Aorta (tissue), 5 donors: ENCODE measurements at regions not wholly inside any gene's neighbourhood (a gene's known extent, or its start where the extent isn't known, plus 50 kb on each side); places are given as distances from the start of the nearest gene placed in this dataset.

Experiments used
- ATAC-seq: fragments of 200-7000 bp; cut with Tn5 transposase; one replicate; pipeline ENCODE4 v1.9.1; 2022; ENCODE audit warnings: moderate library complexity; ENCODE audit not compliant: low FRiP score
- DNase-seq, 2 donors: peaks; one replicate each; pipeline ENCODE4 v3.0.0-alpha.2; 2020
- H3K27ac ChIP-seq, 2 donors: one replicate each; pipeline ENCODE4 v1.5.1; 2013; ENCODE audit warnings: low read length in 2 of 2, mild to moderate bottlenecking in 2 of 2, moderate library complexity in 2 of 2, control low read depth in 1 of 2, inconsistent platforms in 1 of 2, low read depth in 1 of 2
- H3K27me3 ChIP-seq, 2 donors: one replicate each; pipeline ENCODE4 v1.6.1; 2013; ENCODE audit warnings: control low read depth in 1 of 2, low read length in 1 of 2, mild to moderate bottlenecking in 1 of 2, moderate library complexity in 1 of 2; ENCODE audit not compliant: insufficient read depth in 2 of 2, control insufficient read depth in 1 of 2
- H3K36me3 ChIP-seq, 2 donors: one replicate each; pipeline ENCODE4 v1.6.1; 2013; ENCODE audit warnings: control low read depth in 1 of 2, low read length in 1 of 2, mild to moderate bottlenecking in 1 of 2; ENCODE audit not compliant: insufficient read depth in 2 of 2, control insufficient read depth in 1 of 2
- H3K4me1 ChIP-seq, 2 donors: one replicate each; pipeline ENCODE4 v1.6.1; 2013; ENCODE audit warnings: low read length in 2 of 2, control low read depth in 1 of 2, mild to moderate bottlenecking in 1 of 2, moderate library complexity in 1 of 2; ENCODE audit not compliant: insufficient read depth in 2 of 2, control insufficient read depth in 1 of 2
- H3K4me3 ChIP-seq, 2 donors: one replicate each; pipeline ENCODE4 v1.5.1; 2013; ENCODE audit warnings: low read length in 2 of 2, control low read depth in 1 of 2, mild to moderate bottlenecking in 1 of 2
- H3K9me3 ChIP-seq: one replicate; pipeline ENCODE4 v1.6.1; 2013; ENCODE audit warnings: mild to moderate bottlenecking, low read length; ENCODE audit not compliant: control insufficient read depth
- WGBS, 2 donors: extraction: QIAGEN DNeasy Blood & Tissue Kit; methylation state at CpG; one replicate each; pipeline ENCODE4 v1.1.7; 2013; 5-methylcytosine and 5-hydroxymethylcytosine counted together
- intact Hi-C, 2 donors: fragments of 100-400 bp; cut with DNase I; formaldehyde crosslinking; loops; one replicate each; pipeline versions ENCODE4 v1.14.2 to v1.15.0; 2022
- donor health status: healthy with polysubstance abuse.
- donor health status: Bipolar disorder and iron deficiency.
- donor health status: DM: no; HTN: no; CAD: no.
- donor health status: DM: no; HTN: no; CAD: no.
- donor health status: DM: yes; HTN: yes; CAD: no.

DNA sequence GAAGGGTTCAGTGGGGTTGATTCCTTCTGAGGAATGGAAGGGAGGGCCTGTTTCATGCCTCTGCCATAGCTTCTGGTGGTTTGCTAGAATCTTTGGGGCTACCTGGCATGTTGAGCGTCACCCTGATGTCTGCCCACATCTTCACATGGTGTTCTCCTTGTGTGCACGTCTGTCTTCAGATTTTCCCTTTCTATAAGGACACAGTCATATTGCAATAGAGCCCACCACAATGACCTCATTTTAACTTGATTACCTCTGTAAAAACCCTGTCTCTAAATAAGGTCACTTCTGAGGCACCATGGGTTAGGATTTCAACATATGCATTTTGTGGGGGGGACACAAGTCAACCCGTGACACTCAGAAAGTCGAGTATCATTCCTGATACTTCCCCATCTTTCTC, 257.9 kb downstream of the COG6 start:
- Histone ChIP-seq H3K27ac (no peak overlapping the region), H3K9me3 (no peaks in the 10 kb centered on the region), H3K4me3 (no peak overlapping the region), H3K36me3 (no peaks in the 10 kb centered on the region), H3K27me3 (no peaks in the 10 kb centered on the region), H3K4me1 (peaks cover 0 to 2% of the 10 kb centered on the region in 2 donors)
- DNase-seq (no peak), ATAC-seq (no peak)
- intact Hi-C loops, result no loop called here
- 88 to 93% methylated on average over 4 of the region's 4 CpGs for WGBS, 2 donors

- Histone ChIP-seq H3K4me1 (peaks cover 0 to 2% of the 10 kb centered on the region in 2 donors), H3K36me3 (no peaks in the 10 kb centered on the region), H3K4me3 (no peak overlapping the region), H3K27me3 (no peaks in the 10 kb centered on the region), H3K27ac (no peak overlapping the region), H3K9me3 (no peaks in the 10 kb centered on the region)
- DNase-seq (no peak), ATAC-seq (peak; percentile 75)
- intact Hi-C loops, result no loop called here
- WGBS, 2 donors, result 29 to 49% methylated on average over 2 of the region's 2 CpGs
Measured at GRCh38 chr13:39913928-39914327, 258.5 kb downstream of the COG6 start.

- no peaks in the 10 kb centered on the region for H3K27me3 ChIP-seq
- H3K9me3 ChIP-seq, result no peaks in the 10 kb centered on the region
- H3K27ac ChIP-seq, result no peak overlapping the region
- ATAC-seq, result no peak
- DNase-seq, result no peak
- H3K4me3 ChIP-seq, result no peak overlapping the region
- H3K4me1 ChIP-seq, result peaks cover 0 to 2% of the 10 kb centered on the region in 2 donors
- intact Hi-C loops, result no loop called here
- H3K36me3 ChIP-seq, result no peaks in the 10 kb centered on the region
Measured at GRCh38 chr13:39915418-39915817, 260.0 kb downstream of the COG6 start.

- 94 to 95% methylated on average over 2 of the region's 2 CpGs for WGBS, 2 donors
- Histone ChIP-seq H3K27ac (no peak overlapping the region), H3K4me3 (no peak overlapping the region), H3K27me3 (no peaks in the 10 kb centered on the region), H3K4me1 (peaks cover 0 to 2% of the 10 kb centered on the region in 2 donors), H3K9me3 (no peaks in the 10 kb centered on the region), H3K36me3 (no peaks in the 10 kb centered on the region)
- intact Hi-C loops, result no loop called here
- ATAC-seq, result no peak
- DNase-seq, result no peak
Measured at GRCh38 chr13:39916330-39916729, 260.9 kb downstream of the COG6 start.

- no peaks in the 10 kb centered on the region for H3K27me3 ChIP-seq
- no peak overlapping the region for H3K27ac ChIP-seq
- no peak overlapping the region for H3K4me3 ChIP-seq
- intact Hi-C loops, result no loop called here
- no peaks in the 10 kb centered on the region for H3K9me3 ChIP-seq
- ATAC-seq (no peak), DNase-seq (no peak)
- WGBS, 2 donors, result 86 to 88% methylated on average over 5 of the region's 5 CpGs
- peaks cover 0 to 2% of the 10 kb centered on the region in 2 donors for H3K4me1 ChIP-seq
- H3K36me3 ChIP-seq, result no peaks in the 10 kb centered on the region
Measured at GRCh38 chr13:39918620-39919236, 263.3 kb downstream of the COG6 start.

- 69 to 78% methylated on average over 2 of the region's 2 CpGs for WGBS, 2 donors
- no peak for DNase-seq
- intact Hi-C loops, result no loop called here
Measured at GRCh38 chr13:39920613-39921012, 265.2 kb downstream of the COG6 start.

GRCh38 chr13:39926345-39926744, 270.9 kb downstream of the COG6 start:
- H3K4me3 ChIP-seq, result no peak overlapping the region
- H3K27ac ChIP-seq, result no peak overlapping the region
- no peak for ATAC-seq
- intact Hi-C loops, result no loop called here
- no peaks in the 10 kb centered on the region for H3K27me3 ChIP-seq
- H3K36me3 ChIP-seq, result no peaks in the 10 kb centered on the region
- no peak for DNase-seq
- WGBS, 2 donors, result 78 to 87% methylated on average over 1 of the region's 1 CpG
- no peaks in the 10 kb centered on the region for H3K4me1 ChIP-seq
- H3K9me3 ChIP-seq, result peaks cover 4% of the 10 kb centered on the region

More at GRCh38 chr13:39920613-39921012, 265.2 kb downstream of the COG6 start:
- no peak for ATAC-seq
- Histone ChIP-seq H3K27me3 (no peaks in the 10 kb centered on the region), H3K27ac (no peak overlapping the region), H3K36me3 (no peaks in the 10 kb centered on the region), H3K4me1 (no peaks in the 10 kb centered on the region), H3K9me3 (no peaks in the 10 kb centered on the region), H3K4me3 (no peak overlapping the region)

GRCh38 chr13:39928261-39928660, 272.8 kb downstream of the COG6 start:
- Histone ChIP-seq H3K27me3 (no peaks in the 10 kb centered on the region), H3K9me3 (peaks cover 4% of the 10 kb centered on the region), H3K4me3 (no peak overlapping the region), H3K36me3 (no peaks in the 10 kb centered on the region), H3K4me1 (no peaks in the 10 kb centered on the region), H3K27ac (no peak overlapping the region)
- DNase-seq (no peak), ATAC-seq (no peak)
- WGBS, 2 donors, result 76% methylated on average over 2 of the region's 2 CpGs
- intact Hi-C loops, result no loop called here

- intact Hi-C loops, result no loop called here
- 31 to 37% methylated on average over 1 of the region's 1 CpG for WGBS, 2 donors
- no peak overlapping the region for H3K27ac ChIP-seq
- H3K4me3 ChIP-seq, result no peak overlapping the region
- DNase-seq (no peak), ATAC-seq (no peak)
- H3K27me3 ChIP-seq, result no peaks in the 10 kb centered on the region
- peaks cover 4% of the 10 kb centered on the region for H3K9me3 ChIP-seq
- no peaks in the 10 kb centered on the region for H3K4me1 ChIP-seq
- H3K36me3 ChIP-seq, result no peaks in the 10 kb centered on the region
Measured at GRCh38 chr13:39929583-39929982, 274.1 kb downstream of the COG6 start.
